HT1080 (cell line): ENCODE measurements at regions not wholly inside any gene's neighbourhood (a gene's known extent, or its start where the extent isn't known, plus 50 kb on each side); places are given as distances from the start of the nearest gene placed in this dataset.
A peak's percentile ranks its signal among the peaks of the same experiment; 100 is the strongest.
"Not testable (repeated sequence)": the region's sequence is repeated elsewhere in the genome, so short reads cannot be mapped to it uniquely, and the experiment has no call there.

Experiments used
- DNase-seq: peaks from one replicate; pipeline ENCODE4 v3.0.0-alpha.2; 2015; ENCODE audit warnings: low read depth

DNA sequence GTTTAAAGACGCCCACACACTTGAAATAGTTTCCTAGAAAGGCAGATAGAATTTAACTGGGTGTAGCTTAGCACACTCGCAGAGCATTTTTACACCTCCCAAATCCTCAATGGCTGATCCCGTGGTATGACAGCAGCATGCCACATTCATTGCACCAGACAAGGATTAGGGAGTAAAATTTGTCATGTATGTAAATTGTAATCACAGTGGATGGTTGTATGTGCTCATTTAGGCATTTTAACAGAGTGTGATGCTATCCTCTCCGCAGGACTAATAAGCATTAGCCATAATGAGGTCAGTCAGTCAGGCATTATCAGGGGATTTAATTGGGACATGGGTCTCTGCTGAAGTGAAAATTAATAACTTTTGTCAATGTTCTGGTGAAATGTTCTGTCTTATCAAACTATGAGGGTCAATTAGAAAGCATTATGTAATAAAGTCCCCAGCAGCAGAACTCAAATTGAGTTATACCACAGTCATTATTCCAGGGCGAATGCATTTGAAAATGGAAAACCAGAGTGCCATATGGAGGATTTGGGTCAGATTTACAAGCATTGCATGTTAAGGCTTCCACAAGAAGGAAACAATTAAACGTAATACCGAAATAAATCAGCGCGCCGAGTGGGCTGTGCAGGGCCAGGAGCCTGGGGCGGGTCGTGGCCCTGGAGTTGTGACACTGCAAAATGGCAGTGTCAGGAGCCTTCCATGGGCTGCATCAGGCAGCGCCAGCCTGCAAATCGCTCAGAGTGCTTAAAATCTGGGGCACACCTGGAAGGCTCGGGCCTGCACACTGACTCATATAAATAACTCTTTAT, 602.2 kb downstream of the BNC2 start:
- DNase-seq: no peak

DNA sequence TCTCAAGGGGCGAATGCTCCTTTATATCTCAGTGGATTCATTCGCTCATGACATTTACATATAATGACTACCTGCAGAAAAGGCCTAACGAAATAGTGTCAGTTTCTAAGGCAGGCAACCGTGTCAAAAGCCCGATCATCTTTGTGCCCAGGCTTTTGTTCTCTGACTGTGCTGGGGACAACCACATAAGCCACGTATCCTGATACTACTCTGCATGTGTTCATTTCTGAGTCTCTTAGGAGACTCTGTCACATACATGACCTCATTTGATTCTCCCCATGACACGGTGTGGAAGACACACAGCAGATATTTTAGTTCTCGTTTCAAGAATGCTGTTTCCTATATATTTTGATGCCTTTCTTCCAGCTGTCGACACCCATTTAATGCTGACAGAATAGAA, 598.5 kb downstream of the BNC2 start:
- DNase-seq: no peak

DNA sequence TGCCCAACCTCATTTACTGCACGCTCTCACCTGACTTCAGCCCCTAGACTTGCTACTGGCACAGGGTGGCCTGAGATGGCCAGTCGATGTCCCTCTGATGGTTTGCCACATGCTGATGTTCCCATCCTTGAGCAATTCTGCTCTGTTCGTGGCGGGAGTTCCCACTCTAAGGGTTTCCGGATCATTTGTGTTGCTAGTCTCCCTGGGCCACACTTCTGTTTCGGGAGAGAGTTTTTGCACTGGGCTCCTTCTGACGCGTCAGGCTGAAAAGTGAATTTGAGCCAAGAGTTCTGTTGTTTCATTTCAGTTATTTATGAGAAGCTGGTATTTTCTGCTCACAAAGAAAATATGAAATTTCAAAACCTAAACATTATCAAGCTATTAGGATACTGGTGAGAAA, 597.7 kb downstream of the BNC2 start:
- no peak for DNase-seq

DNA sequence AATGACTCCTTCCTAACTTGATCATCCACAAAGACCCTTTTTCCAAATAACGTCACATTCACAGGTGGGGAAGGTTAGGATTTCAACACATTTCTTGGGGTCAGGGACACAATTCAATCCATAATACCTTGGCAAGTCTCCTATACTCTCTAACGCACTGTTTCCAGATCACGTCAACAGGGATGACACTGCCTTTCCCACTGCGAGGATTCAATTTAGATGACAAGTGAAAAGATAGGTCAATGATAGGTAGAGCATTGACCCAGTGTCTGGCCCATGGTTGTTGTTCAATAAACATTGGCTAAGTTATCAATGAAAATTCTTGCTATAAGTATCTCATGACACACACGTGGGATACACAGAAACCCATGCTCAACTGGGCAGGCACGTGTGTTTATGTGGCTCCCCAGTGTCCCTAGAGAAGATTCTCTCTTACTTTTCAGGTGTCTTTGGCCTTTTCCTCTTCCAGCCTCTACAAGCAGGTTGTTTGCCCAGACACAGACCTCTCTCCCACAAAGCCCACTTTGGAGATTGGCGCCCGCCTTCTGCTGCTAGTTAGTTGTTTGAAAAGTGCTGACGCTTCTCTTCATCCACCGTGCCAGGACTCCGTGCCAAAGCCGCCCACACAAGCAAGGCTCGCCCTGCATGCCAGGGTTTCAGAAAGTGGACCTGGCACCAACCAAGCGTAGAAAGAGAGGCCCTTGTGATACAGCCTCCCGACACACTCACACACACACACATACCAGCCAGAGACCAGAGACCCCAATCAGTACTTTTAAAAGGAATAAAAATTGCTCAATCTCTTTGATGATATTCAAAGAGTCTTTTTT, 594.5 kb downstream of the BNC2 start:
- DNase-seq: no peak

DNA sequence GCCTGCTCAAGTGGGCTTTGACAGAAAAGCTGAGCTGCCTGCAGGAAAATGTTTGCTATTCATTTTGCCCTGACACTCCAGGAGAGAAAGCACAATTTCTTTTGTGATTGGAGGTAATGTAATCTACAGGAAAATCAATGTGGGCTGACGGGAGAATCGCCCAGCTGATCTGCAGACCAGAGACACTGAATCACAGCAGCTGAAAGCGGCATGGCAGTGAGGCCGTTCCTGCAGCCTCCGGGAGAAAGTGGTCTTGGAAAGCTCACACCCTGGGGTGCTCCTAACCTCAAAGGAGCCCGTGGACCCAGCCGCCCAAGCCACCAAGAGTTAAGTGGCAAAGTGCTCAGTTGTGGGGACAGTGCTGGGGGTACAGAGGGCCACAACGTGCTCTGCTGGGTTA, 593.6 kb downstream of the BNC2 start:
- DNase-seq: no peak

DNA sequence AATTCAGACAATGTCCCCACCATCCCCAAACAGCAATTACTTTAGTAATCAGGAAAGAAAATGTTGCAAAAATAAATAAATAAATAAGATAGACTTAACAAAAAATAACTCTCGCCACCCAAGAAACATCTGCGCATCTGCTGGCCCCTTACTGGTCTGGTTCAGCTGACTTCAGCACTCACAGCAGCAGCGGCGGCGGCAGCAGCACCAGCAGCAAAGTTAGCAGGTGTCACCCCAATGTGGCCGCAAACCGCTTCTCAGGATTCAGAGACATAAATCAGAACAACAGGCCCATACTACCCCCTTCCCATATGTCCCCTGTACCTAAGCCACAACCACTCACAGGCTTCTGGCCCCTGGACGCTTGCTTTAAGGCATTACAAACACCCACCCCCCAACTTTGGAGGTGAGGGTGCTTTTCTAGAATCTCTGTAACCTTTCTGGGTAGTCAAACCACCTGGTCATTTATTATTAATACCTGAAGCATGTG, 593.0 kb downstream of the BNC2 start:
- no peak for DNase-seq

DNA sequence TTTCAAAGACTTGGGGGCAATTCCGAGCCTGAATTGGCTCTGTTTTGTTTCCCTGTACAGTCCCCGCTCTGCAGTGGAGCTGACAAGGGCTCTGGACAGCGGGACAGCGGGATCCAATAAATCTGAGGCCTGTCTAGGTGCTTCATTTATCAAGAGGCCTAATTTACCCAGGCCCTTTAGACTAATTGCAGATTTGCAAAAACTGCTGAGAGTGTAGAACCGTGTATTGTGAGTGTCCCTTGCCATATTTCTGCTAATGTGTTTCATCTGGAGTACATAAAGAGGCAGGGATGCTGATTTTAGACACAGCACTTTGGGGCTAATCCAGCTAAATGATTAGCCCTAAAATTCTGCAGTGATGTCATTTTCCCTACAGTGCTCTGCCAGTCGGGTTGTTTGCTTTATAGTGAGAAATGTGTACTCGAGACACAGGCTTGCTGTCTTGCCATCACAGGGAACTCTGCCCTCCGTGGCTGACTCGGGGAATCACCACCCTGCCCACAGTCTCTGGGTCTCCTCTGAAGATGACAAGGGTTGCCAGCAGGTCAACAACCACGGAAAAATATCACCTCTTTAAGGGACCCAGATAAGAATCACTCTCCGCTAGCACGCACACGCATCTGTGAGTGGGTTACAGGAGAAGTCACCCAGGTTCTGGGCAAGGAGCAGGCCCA, 592.0 kb downstream of the BNC2 start:
- DNase-seq: no peak

DNA sequence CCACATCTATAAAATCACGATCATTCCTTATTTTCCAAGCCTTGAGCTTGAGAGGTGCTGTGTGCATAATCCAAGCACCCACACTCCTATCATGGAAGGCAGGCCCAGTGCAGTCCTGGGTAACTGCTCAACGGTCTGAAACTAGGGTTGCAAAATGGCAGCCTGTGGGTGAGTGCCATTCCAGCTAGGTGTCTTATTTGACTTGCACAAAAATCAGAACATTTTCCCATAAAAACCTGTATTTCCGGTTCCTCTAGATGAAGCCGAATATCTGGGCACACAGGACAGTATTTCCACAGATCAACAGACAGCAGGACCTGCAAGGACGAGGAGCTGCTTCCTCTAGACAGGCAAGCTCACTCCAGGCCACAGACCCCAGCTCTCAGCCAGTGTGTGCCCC, 588.8 kb downstream of the BNC2 start:
- DNase-seq: no peak

DNA sequence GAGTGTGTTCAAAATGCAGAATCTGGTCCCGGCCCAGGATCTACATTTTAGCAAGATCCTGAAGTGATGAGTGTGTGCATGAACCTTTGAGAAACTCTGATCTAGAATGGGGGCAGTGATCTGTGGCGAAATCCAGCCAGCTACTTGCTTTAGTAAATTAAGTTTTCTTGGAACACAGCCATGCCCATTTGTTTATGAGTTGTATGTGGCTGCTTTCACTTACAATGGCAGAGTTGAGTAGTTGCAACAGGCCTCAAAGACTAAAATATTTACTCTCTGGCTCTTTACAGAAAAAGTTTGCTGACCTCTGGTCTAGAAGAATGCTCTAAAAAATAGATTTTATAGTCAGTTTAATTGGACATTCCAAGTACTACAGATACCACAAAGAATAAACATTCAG, 588.3 kb downstream of the BNC2 start:
- no peak for DNase-seq

DNA sequence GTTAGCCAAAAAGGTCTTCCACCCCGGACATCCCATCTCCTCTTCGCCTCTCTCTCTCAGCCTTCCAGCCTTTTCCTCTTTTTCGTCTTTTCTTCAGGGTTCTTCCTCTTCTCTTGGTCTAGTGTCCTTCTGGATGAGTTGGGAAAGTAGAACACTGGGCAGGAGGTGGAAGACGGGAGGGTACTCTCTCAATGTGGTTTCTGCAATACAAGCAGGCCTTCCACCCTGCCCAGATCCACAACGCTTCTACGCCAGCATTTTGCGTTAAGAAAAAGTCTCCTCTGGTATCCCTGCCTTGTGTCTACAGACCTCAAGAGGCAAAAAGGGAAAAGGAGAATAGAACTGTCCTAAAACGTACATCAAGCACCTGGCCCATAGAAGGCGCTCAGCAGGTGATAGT, 587.8 kb downstream of the BNC2 start:
- DNase-seq: no peak

DNA sequence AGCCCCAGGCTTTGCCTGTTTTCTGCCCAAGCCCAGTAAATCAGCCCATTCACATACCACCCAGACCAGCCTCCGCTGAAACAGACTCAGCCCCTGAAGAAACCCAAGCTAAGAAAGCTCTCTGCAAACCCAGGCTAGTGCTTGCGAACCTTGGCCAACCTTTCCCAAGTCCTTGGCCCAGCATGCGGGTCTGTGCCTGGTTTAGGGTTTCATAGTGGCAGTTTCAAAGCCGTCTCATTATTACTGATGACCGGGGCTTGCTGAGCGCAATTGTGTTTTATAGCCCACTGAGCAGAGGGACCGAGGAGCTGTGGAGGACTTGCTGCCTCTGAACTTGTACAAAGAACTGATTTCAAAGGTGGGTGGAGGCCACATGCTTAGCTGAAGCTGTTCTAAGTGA, 584.3 kb downstream of the BNC2 start:
- DNase-seq: no peak

DNA sequence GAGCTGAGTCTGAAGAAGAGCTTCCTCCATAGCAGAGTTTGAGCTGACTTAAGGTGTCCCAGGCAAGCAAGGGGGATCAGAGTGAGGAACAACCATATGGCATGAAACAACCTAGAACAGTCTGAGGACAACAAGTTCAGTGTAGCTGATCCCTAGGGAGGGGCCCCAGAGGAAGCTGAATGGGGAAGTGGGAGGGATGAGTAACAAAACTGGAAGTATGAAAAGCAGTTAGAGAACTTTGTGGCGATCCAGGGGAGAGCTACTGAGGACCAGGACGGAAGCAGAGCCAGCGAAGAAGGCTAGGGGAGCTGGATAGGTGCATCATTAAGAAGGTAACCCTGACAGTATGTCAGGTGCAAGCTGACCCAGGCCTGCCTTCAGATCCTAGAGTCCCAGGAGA, 580.8 kb downstream of the BNC2 start:
- DNase-seq: no peak

DNA sequence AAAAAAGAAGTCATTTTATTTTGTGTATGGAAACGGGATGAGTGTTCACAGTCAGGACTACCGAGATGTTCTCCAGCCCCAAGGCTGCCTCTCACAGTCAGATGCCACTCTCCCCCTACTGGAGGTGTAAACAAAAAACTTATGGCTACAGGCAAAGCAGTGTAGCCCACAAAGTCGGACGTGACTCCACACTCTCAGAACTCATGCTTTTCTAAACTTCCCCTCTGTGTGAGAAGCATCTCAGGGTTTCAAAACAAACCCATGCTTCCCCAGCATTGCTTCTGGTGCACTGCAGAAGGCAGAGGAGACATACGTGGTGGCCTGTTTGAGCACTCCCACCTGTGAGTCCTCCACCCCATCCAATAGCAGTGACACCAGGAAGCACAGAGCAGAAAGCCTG, 580.3 kb downstream of the BNC2 start:
- no peak for DNase-seq

DNA sequence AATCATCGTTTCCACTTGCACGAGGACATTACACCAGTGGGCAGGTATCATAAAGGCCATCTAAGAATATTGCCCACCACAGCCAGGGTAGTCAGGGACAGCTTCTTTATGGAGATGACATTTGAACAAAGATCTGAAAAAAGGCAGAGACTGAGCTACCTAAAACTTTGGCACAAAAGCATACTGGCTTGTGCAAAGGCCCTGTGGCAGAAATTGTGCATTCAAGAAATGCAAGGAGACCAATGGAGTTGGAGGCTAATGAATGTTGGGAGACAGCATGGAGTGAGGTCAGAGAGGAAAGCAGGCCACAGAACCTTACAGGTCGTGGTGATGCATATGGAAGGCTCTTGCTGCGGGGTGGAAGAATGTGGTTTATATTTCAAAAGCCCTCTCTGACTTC, 578.5 kb downstream of the BNC2 start:
- DNase-seq: no peak

DNA sequence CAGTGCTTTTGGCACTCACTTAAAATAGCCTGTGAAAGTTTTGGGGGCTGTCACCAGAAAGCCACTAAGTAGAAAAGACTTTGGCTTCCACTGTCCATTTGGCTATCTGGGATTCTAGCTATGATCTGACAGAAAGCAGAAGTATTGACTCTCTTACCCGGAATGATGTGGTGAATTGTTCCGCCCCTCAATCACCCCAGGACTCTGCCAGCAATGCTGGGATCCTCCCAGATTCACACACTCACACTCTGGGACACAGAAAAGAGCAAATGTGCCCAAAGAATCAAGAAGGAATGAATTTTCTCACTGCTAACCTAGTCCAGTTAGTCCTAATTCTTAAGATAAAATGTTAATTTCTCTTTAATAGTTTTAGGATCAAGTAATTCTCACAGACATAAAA, 576.9 kb downstream of the BNC2 start:
- DNase-seq: no peak

DNA sequence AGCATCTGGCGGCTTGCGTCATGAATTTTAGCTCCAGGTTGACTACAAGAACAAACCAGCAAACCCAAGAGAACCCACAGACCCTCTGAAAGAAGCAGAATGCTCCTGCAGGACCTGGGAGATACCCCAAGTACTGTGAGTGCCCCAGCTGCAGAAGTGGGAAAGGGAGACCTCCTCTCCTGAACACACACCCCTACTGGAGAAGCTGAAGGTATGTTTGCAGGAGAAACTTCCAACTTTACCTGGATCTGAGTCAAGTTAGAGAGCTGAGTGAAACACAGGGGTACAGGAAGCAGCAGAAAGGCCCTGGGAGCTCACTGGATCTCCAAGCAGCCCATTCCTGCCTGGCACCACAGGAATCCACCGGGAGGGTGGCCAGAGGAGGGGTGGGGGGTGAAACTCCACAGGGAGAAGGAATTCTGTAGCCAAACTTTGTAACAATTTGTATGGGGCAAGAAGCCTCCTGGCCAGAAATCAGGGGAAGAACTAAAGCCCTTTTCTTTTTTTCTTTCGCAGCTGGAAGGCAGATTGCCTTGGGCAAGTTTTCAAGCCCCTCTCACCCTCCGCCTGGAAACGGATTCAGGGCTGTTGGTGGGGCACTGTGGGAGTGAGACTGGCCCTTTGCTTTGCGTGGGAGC, 576.2 kb downstream of the BNC2 start:
- DNase-seq: no peak

DNA sequence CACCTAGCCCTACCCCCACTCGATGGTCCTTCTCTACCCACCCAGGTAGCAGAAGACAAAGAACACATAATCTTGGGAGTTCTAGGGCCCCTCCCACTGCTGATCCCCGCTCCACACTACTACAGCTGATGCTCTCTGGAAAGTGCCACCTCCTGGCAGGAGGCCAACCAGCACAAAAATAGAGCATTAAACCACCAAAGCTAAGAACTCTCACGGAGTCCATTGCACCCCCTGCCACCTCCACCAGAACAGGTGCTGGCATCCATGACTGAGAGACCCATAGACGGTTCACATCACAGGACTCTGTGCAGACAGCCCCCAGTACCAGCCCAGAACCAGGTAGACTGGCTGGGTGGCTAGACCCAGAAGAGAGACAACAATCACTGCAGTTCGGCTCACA, 575.5 kb downstream of the BNC2 start:
- DNase-seq: not testable (repeated sequence)

DNA sequence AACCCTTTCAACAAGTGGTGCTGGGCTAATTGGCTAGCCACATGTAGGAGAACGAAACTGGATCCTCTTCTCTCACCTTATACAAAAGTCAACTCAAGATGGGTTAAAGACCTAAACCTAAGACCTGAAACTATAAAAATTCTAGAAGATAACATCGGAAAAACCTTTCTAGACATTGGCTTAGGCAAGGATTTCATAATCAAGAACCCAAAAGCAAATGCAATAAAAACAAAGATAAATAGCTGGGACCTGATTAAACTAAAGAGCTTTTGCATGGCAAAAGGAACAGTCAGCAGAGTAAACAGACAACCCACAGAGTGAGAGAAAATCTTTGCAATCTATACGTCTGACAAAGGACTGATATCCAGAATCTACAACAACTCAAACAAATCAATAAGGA, 571.1 kb downstream of the BNC2 start:
- not testable (repeated sequence) for DNase-seq

DNA sequence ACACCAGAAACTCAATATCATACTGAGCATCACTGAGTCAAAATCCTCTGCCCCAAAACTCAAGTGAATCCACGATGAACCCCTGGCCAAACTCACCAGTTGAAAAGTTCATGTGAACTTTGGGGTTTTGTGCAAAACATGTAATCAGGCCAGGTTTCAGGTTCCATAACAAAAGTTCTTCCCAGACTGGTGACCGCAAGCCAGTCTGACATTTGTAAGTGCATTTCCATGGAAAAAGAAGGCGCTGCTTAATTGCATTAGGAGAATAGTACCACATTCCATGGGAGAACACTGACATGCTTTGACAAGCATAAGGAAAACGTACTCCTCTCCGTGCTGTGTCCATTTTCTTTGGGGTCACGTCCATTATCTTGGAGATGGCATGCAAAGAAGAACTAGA, 567.0 kb downstream of the BNC2 start:
- no peak for DNase-seq

DNA sequence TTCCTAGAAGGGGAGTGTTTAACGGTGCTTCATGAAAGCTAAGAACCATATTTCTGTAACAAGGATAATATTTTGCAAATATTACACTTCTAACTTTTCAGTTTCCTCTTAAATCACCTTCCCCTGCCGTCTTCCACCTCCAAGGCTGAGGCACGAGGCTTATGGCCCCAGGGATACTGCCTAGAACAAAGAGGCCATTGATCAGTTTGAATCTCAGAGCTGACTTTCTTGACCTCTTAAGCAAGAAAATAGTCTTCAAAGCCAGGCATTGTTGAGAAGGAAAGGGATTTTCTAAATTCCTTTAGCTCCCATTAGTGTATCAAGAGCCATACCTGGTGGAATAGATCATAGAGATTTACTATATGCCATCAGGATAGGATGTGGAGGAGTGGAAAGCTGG, 566.2 kb downstream of the BNC2 start:
- peak; percentile 21 for DNase-seq

DNA sequence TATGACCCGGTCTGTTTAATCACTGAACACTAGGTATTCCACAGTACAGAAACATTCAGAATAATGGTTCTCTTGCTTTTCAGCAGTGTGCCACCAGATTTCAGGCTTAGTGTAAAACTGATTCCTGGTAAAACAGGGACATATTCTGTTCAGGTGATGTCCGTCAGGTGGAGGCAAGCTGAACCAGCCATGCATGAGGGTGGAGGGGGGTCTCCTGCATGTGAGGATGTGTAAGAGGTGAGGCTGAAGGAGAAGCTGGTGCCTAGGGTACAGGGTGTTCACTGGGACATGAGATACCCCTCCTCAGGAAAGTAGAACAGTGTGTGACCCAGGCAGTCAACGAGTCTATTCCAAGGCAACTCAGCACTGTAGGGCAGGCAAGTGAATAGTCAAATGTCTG, 563.9 kb downstream of the BNC2 start:
- DNase-seq: no peak
